ENCODE measurements at regions not wholly inside any gene's neighbourhood (a gene's known extent, or its start where the extent isn't known, plus 50 kb on each side); places are given as distances from the start of the nearest gene placed in this dataset.
A peak's percentile ranks its signal among the peaks of the same experiment; 100 is the strongest.

- Histone ChIP-seq H3K36me3 (ENCODE audit: control insufficient read depth, insufficient read depth, low read length) (no peaks in the 10 kb centered on the region), H3K9me3 (peaks cover 14% of the 10 kb centered on the region), H3K27me3 (replicated peaks; ENCODE audit: control insufficient read depth, insufficient read depth, low read length) (no peaks in the 10 kb centered on the region), H3K4me3 (ENCODE audit: low read depth, low read length) (no peak overlapping the region), H3K4me1 (no peaks in the 10 kb centered on the region)
- peaks cover 30% of the 10 kb centered on the region for H3K9me3 Mint-ChIP-seq (ENCODE audit: unreplicated experiment)
- no peak overlapping the region for H3K27ac Mint-ChIP-seq (ENCODE audit: unreplicated experiment)
- TF ChIP-seq CTCF (IDR thresholded peaks at IDR 0.05; ENCODE audit: insufficient read depth in 1 of 2, low read depth in 1 of 2, low read length in 1 of 2, severe bottlenecking in 1 of 2, unreplicated experiment in 1 of 2): no peak
- intact Hi-C loops (cut with micrococcal nuclease; ENCODE audit: unreplicated experiment): no loop called here
- POLR2A ChIA-PET: no interaction called here
- no TSS peak for BruUV-seq (replicated peaks)
- no peaks in the 10 kb centered on the region for H3K27me3 Mint-ChIP-seq (ENCODE audit: insufficient read depth, unreplicated experiment)
- no peaks in the 10 kb centered on the region for H3K36me3 Mint-ChIP-seq (ENCODE audit: insufficient read depth, unreplicated experiment)
- no peak overlapping the region for H3K4me3 Mint-ChIP-seq (ENCODE audit: unreplicated experiment)
- H3K4me1 Mint-ChIP-seq (ENCODE audit: low read depth, unreplicated experiment): peaks cover 7% of the 10 kb centered on the region
- no peak for DNase-seq
- CTCF ChIA-PET: no interaction called here
Observed at GRCh38 chr20:48364688-48365421, 462.9 kb downstream of the PREX1 start.

GRCh38 chr20:48364055-48364454, 463.7 kb downstream of the PREX1 start:
- H3K9me3 ChIP-seq: peaks cover 14% of the 10 kb centered on the region
- Mint-ChIP-seq H3K4me1 (ENCODE audit: low read depth, unreplicated experiment) (peaks cover 12% of the 10 kb centered on the region), H3K27ac (ENCODE audit: unreplicated experiment) (no peak overlapping the region), H3K36me3 (ENCODE audit: insufficient read depth, unreplicated experiment) (no peaks in the 10 kb centered on the region), H3K9me3 (ENCODE audit: unreplicated experiment) (peaks cover 30% of the 10 kb centered on the region), H3K27me3 (ENCODE audit: insufficient read depth, unreplicated experiment) (no peaks in the 10 kb centered on the region), H3K4me3 (ENCODE audit: unreplicated experiment) (no peak overlapping the region)
- CTCF ChIA-PET: no interaction called here
- no peak for TF ChIP-seq CTCF (IDR thresholded peaks at IDR 0.05; ENCODE audit: insufficient read depth in 1 of 2, low read depth in 1 of 2, low read length in 1 of 2, severe bottlenecking in 1 of 2, unreplicated experiment in 1 of 2)
- H3K4me3 ChIP-seq (ENCODE audit: low read depth, low read length): no peak overlapping the region
- BruUV-seq (replicated peaks): no TSS peak
- H3K36me3 ChIP-seq (ENCODE audit: control insufficient read depth, insufficient read depth, low read length): no peaks in the 10 kb centered on the region
- DNase-seq: no peak
- POLR2A ChIA-PET: no interaction called here
- intact Hi-C loops (cut with micrococcal nuclease; ENCODE audit: unreplicated experiment): no loop called here
- no peaks in the 10 kb centered on the region for H3K4me1 ChIP-seq
- H3K27me3 ChIP-seq (replicated peaks; ENCODE audit: control insufficient read depth, insufficient read depth, low read length): no peaks in the 10 kb centered on the region

- Mint-ChIP-seq H3K36me3 (ENCODE audit: insufficient read depth, unreplicated experiment) (no peaks in the 10 kb centered on the region), H3K9me3 (ENCODE audit: unreplicated experiment) (peaks cover 16% of the 10 kb centered on the region), H3K4me1 (ENCODE audit: low read depth, unreplicated experiment) (peaks cover 12% of the 10 kb centered on the region), H3K4me3 (ENCODE audit: unreplicated experiment) (peak overlapping the region; percentile 37), H3K27me3 (ENCODE audit: insufficient read depth, unreplicated experiment) (no peaks in the 10 kb centered on the region), H3K27ac (ENCODE audit: unreplicated experiment) (peak overlapping the region; percentile 42)
- Histone ChIP-seq H3K36me3 (ENCODE audit: control insufficient read depth, insufficient read depth, low read length) (no peaks in the 10 kb centered on the region), H3K4me3 (ENCODE audit: low read depth, low read length) (no peak overlapping the region), H3K4me1 (no peaks in the 10 kb centered on the region), H3K9me3 (peaks cover 8% of the 10 kb centered on the region), H3K27me3 (replicated peaks; ENCODE audit: control insufficient read depth, insufficient read depth, low read length) (no peaks in the 10 kb centered on the region)
- no TSS peak for BruUV-seq (replicated peaks)
- ChIA-PET POLR2A (no interaction called here), CTCF (interaction anchor here (0.7 kb wide), 1 partner anchor 268 kb away, joined by 3 read pairs; no protein-coding TSS in a partner anchor)
- intact Hi-C loops (cut with micrococcal nuclease; ENCODE audit: unreplicated experiment): no loop called here
- no peak for TF ChIP-seq CTCF (IDR thresholded peaks at IDR 0.05; ENCODE audit: insufficient read depth in 1 of 2, low read depth in 1 of 2, low read length in 1 of 2, severe bottlenecking in 1 of 2, unreplicated experiment in 1 of 2)
- no peak for DNase-seq
Observed at GRCh38 chr20:48360342-48360975, 467.3 kb downstream of the PREX1 start.

All from Caco-2 (cell line).